WTC11 (cell line): ENCODE measurements at regions not wholly inside any gene's neighbourhood (a gene's known extent, or its start where the extent isn't known, plus 50 kb on each side); places are given as distances from the start of the nearest gene placed in this dataset.
"Not testable (repeated sequence)": the region's sequence is repeated elsewhere in the genome, so short reads cannot be mapped to it uniquely, and the experiment has no call there.

Experiments
- ATAC-seq: fragments of 200-7000 bp; cut with Tn5 transposase; 2 replicates; pipeline ENCODE4 v1.10.0; 2021; ENCODE audit warnings: mild to moderate bottlenecking, moderate library complexity
- CTCF ChIA-PET: fragments of 300-600 bp; sonication (Branson Sonifier 250); formaldehyde crosslinking; loops from one replicate; lab custom pipeline; 2021; ENCODE audit warnings: antibody characterized with exemption; lab: Charles Lee
- POLR2A ChIA-PET: fragments of 350-600 bp; sonication (Branson Sonifier 250); formaldehyde crosslinking; loops from one replicate; lab custom pipeline; 2021; ENCODE audit warnings: antibody characterized with exemption; lab: Charles Lee
- DNase-seq: peaks from one replicate; pipeline ENCODE4 v3.0.0; 2021; ENCODE audit warnings: low spot score
- H3K27ac Mint-ChIP-seq: 2 replicates; pipeline ENCODE4 v1.8.0; 2021; ENCODE audit warnings: mixed read lengths
- H3K27me3 Mint-ChIP-seq: 2 replicates; pipeline ENCODE4 v1.8.0; 2021; ENCODE audit warnings: low read depth, mild to moderate bottlenecking, moderate library complexity, mixed read lengths
- H3K36me3 Mint-ChIP-seq: 2 replicates; pipeline ENCODE4 v1.8.0; 2021; ENCODE audit warnings: mixed read lengths
- H3K4me1 Mint-ChIP-seq: 2 replicates; pipeline ENCODE4 v1.8.0; 2022; ENCODE audit warnings: mixed read lengths
- H3K4me3 Mint-ChIP-seq: 2 replicates; pipeline ENCODE4 v1.8.0; 2021; ENCODE audit warnings: mild to moderate bottlenecking, moderate library complexity, mixed read lengths
- H3K9me3 Mint-ChIP-seq: 2 replicates; pipeline ENCODE4 v1.8.0; 2021; ENCODE audit warnings: mixed read lengths
- ATF3 ChIP-seq: sonication (generic); formaldehyde crosslinking; conservative IDR thresholded peaks from 2 replicates; pipeline ENCODE4 v1.8.1; 2022; ENCODE audit warnings: mild to moderate bottlenecking, missing genetic modification reagents
- CREM ChIP-seq: sonication (generic); formaldehyde crosslinking; IDR thresholded peaks from 2 replicates; pipeline ENCODE4 v1.8.1; 2022; ENCODE audit warnings: mild to moderate bottlenecking, missing genetic modification reagents, moderate library complexity
- IRF1 ChIP-seq: sonication (generic); formaldehyde crosslinking; IDR thresholded peaks from 2 replicates; pipeline ENCODE4 v1.8.0; 2023; ENCODE audit warnings: missing genetic modification reagents
- NFE2L1 ChIP-seq: sonication (generic); formaldehyde crosslinking; IDR thresholded peaks from 2 replicates; pipeline ENCODE4 v1.8.1; 2023; ENCODE audit warnings: missing genetic modification reagents
- NR1H2 ChIP-seq: sonication (generic); formaldehyde crosslinking; IDR thresholded peaks from 2 replicates; pipeline ENCODE4 v1.9.0; 2021; ENCODE audit warnings: mild to moderate bottlenecking, moderate library complexity, missing genetic modification reagents
- NR2C2 ChIP-seq: sonication (generic); formaldehyde crosslinking; IDR thresholded peaks from 2 replicates; pipeline ENCODE4 v1.8.0; 2022; ENCODE audit warnings: mild to moderate bottlenecking, missing genetic modification reagents
- SMAD3 ChIP-seq: sonication (generic); formaldehyde crosslinking; IDR thresholded peaks from 2 replicates; pipeline ENCODE4 v1.8.0; 2022; ENCODE audit warnings: missing genetic modification reagents, mild to moderate bottlenecking, borderline replicate concordance
- SP1 ChIP-seq: sonication (generic); formaldehyde crosslinking; conservative IDR thresholded peaks from 2 replicates; pipeline ENCODE4 v1.8.1; 2022; ENCODE audit warnings: missing genetic modification reagents
- ZNF232 ChIP-seq: sonication (generic); formaldehyde crosslinking; IDR thresholded peaks from 2 replicates; pipeline ENCODE4 v1.8.0; 2022; ENCODE audit warnings: mild to moderate bottlenecking, missing genetic modification reagents
- ZNF532 ChIP-seq: fragments of 250-450 bp; sonication (Bioruptor Pico); IDR thresholded peaks from 2 replicates; pipeline ENCODE4 v1.9.0; 2021; ENCODE audit warnings: mild to moderate bottlenecking, borderline replicate concordance
- TF ChIP-seq, protein P1 (sequence below): sonication (generic); formaldehyde crosslinking; IDR thresholded peaks from 2 replicates; pipeline ENCODE4 v1.8.1; 2023; ENCODE audit warnings: mild to moderate bottlenecking, missing genetic modification reagents
- TF ChIP-seq, protein P2 (sequence below): sonication (generic); formaldehyde crosslinking; IDR thresholded peaks from 2 replicates; pipeline ENCODE4 v1.8.1; 2023; ENCODE audit warnings: mild to moderate bottlenecking, missing genetic modification reagents, borderline replicate concordance
- TF ChIP-seq, protein P3 (sequence below): sonication (generic); formaldehyde crosslinking; IDR thresholded peaks from 2 replicates; pipeline ENCODE4 v1.8.0; 2022; ENCODE audit warnings: mild to moderate bottlenecking, missing genetic modification reagents

GRCh38 chrX:87017210-87017609 is 500.4 kb upstream of the KLHL4 start (continued):
- TF ChIP-seq ATF3 (CRISPR knock-in tag), result no peak

GRCh38 chrX:87033115-87033514 is 484.5 kb upstream of the KLHL4 start:
- H3K4me3 Mint-ChIP-seq, H3K4me1 Mint-ChIP-seq, DNase-seq, POLR2A ChIA-PET, CTCF ChIA-PET, H3K27me3 Mint-ChIP-seq, H3K27ac Mint-ChIP-seq, ATAC-seq: not testable (repeated sequence)
- peaks cover 30% of the 10 kb centered on the region for H3K36me3 Mint-ChIP-seq
- H3K9me3 Mint-ChIP-seq, result peaks cover 27% of the 10 kb centered on the region

- Mint-ChIP-seq H3K27ac (peak overlapping the region; percentile 85), H3K4me3 (no peak overlapping the region), H3K4me1 (peaks cover 12% of the 10 kb centered on the region), H3K9me3 (peaks cover 12% of the 10 kb centered on the region), H3K27me3 (no peaks in the 10 kb centered on the region), H3K36me3 (peaks cover 16% of the 10 kb centered on the region)
- CTCF ChIA-PET, result no interaction called here
- ATAC-seq (peak; percentile 80), DNase-seq (no peak)
- no peak for TF ChIP-seq NR2C2 (CRISPR knock-in tag)
- TF ChIP-seq, protein P1, sequence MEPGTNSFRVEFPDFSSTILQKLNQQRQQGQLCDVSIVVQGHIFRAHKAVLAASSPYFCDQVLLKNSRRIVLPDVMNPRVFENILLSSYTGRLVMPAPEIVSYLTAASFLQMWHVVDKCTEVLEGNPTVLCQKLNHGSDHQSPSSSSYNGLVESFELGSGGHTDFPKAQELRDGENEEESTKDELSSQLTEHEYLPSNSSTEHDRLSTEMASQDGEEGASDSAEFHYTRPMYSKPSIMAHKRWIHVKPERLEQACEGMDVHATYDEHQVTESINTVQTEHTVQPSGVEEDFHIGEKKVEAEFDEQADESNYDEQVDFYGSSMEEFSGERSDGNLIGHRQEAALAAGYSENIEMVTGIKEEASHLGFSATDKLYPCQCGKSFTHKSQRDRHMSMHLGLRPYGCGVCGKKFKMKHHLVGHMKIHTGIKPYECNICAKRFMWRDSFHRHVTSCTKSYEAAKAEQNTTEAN (CRISPR knock-in tag), result no peak
- no peak for TF ChIP-seq IRF1
- TF ChIP-seq ZNF532 (CRISPR knock-in tag), result no peak
- no peak for TF ChIP-seq SP1
- TF ChIP-seq, protein P2, sequence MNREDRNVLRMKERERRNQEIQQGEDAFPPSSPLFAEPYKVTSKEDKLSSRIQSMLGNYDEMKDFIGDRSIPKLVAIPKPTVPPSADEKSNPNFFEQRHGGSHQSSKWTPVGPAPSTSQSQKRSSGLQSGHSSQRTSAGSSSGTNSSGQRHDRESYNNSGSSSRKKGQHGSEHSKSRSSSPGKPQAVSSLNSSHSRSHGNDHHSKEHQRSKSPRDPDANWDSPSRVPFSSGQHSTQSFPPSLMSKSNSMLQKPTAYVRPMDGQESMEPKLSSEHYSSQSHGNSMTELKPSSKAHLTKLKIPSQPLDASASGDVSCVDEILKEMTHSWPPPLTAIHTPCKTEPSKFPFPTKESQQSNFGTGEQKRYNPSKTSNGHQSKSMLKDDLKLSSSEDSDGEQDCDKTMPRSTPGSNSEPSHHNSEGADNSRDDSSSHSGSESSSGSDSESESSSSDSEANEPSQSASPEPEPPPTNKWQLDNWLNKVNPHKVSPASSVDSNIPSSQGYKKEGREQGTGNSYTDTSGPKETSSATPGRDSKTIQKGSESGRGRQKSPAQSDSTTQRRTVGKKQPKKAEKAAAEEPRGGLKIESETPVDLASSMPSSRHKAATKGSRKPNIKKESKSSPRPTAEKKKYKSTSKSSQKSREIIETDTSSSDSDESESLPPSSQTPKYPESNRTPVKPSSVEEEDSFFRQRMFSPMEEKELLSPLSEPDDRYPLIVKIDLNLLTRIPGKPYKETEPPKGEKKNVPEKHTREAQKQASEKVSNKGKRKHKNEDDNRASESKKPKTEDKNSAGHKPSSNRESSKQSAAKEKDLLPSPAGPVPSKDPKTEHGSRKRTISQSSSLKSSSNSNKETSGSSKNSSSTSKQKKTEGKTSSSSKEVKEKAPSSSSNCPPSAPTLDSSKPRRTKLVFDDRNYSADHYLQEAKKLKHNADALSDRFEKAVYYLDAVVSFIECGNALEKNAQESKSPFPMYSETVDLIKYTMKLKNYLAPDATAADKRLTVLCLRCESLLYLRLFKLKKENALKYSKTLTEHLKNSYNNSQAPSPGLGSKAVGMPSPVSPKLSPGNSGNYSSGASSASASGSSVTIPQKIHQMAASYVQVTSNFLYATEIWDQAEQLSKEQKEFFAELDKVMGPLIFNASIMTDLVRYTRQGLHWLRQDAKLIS (CRISPR knock-in tag), result no peak
- POLR2A ChIA-PET, result no interaction called here
These were observed 472.2 kb upstream of the KLHL4 start for GRCh38 chrX:87045352-87045751.

- Mint-ChIP-seq H3K36me3 (peaks cover 13% of the 10 kb centered on the region), H3K27ac (no peak overlapping the region), H3K27me3 (no peaks in the 10 kb centered on the region), H3K9me3 (peaks cover 7% of the 10 kb centered on the region), H3K4me3 (no peak overlapping the region), H3K4me1 (peaks cover 10% of the 10 kb centered on the region)
- DNase-seq, result no peak
- ATAC-seq, result no peak
- ChIA-PET CTCF (no interaction called here), POLR2A (no interaction called here)
- TF ChIP-seq ZNF232 (no peak), NR1H2 (CRISPR knock-in tag) (no peak), NFE2L1 (CRISPR knock-in tag) (no peak), SMAD3 (CRISPR knock-in tag) (no peak), CREM (CRISPR knock-in tag) (no peak)
- TF ChIP-seq, protein P3, sequence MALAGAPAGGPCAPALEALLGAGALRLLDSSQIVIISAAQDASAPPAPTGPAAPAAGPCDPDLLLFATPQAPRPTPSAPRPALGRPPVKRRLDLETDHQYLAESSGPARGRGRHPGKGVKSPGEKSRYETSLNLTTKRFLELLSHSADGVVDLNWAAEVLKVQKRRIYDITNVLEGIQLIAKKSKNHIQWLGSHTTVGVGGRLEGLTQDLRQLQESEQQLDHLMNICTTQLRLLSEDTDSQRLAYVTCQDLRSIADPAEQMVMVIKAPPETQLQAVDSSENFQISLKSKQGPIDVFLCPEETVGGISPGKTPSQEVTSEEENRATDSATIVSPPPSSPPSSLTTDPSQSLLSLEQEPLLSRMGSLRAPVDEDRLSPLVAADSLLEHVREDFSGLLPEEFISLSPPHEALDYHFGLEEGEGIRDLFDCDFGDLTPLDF (CRISPR knock-in tag), result no peak
These were observed 468.0 kb upstream of the KLHL4 start for GRCh38 chrX:87049567-87049966.
